Activated CD4-positive, alpha-beta memory T cell treated with anti-CD3 and anti-CD28 coated beads for 36 hours (primary cell): ENCODE measurements at regions not wholly inside any gene's neighbourhood (a gene's known extent, or its start where the extent isn't known, plus 50 kb on each side); places are given as distances from the start of the nearest gene placed in this dataset.

Experiments used
- CTCF ChIA-PET: fragments of 350-600 bp; sonication (Branson Sonifier 250); formaldehyde crosslinking; loops from one replicate; lab custom pipeline; 2021; ENCODE audit warnings: antibody characterized with exemption, inconsistent platforms; lab: Charles Lee
- POLR2A ChIA-PET: fragments of 350-600 bp; sonication (Branson Sonifier 250); formaldehyde crosslinking; loops from one replicate; lab custom pipeline; 2021; ENCODE audit warnings: antibody characterized with exemption; lab: Charles Lee
- DNase-seq: peaks from one replicate; pipeline ENCODE4 v3.0.0-alpha.2; 2020
- H3K27ac Mint-ChIP-seq: one replicate; pipeline ENCODE4 v1.8.0; 2021; ENCODE audit warnings: mixed read lengths
- H3K27me3 Mint-ChIP-seq: one replicate; pipeline ENCODE4 v1.8.0; 2021; ENCODE audit warnings: mixed read lengths
- H3K36me3 Mint-ChIP-seq: one replicate; pipeline ENCODE4 v1.8.0; 2021; ENCODE audit warnings: mixed read lengths
- H3K4me1 Mint-ChIP-seq: one replicate; pipeline ENCODE4 v1.8.0; 2021; ENCODE audit warnings: low read depth, mixed read lengths
- H3K4me3 Mint-ChIP-seq: one replicate; pipeline ENCODE4 v1.8.0; 2021; ENCODE audit warnings: mild to moderate bottlenecking, mixed read lengths
- H3K9me3 Mint-ChIP-seq: one replicate; pipeline ENCODE4 v1.8.0; 2021; ENCODE audit warnings: mixed read lengths
- intact Hi-C: fragments of 100-400 bp; cut with micrococcal nuclease; formaldehyde crosslinking; loops from one replicate; pipeline ENCODE4 v1.15.1; 2023

DNA sequence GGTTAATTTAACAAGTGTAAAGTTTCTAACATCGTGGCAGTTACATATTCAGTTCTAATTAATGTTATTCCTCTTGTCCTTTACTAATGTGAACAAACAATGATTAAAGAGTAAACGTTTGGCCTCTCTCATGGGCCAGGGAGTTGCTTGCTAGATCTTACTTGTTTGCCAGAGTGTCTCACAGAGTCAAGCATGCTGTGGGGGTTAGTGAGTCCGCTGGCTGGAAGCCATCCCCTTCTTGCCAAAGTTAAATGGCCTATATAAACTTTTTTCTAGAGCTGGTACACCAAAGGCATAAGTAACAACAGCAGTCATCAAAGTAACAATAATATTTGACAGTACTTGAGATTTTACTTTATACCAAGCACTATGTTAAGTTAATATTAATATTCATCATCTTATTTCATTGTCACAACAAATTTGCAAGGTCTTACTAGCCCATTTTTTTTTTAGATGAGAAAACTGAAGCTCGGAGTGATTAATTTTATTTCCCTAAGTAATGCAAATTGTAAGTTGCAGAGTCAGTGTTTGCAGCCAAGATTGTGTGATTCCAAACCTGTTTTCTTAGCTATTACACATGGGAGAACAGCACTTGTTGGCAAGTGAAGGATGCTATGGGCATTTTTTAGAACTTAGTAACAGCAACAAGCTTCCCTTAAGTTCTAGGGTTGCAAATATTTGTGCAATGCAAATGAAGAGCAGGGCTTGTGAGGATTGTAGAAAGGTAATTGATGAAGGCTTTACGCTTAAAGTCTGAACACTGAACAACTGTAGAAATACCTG, 224.5 kb downstream of the RFPL4B start:
- Mint-ChIP-seq H3K9me3 (no peaks in the 10 kb centered on the region), H3K4me3 (no peak overlapping the region), H3K4me1 (no peaks in the 10 kb centered on the region), H3K27ac (no peak overlapping the region), H3K36me3 (no peaks in the 10 kb centered on the region), H3K27me3 (no peaks in the 10 kb centered on the region)
- intact Hi-C loops = no loop called here
- DNase-seq = no peak
- POLR2A ChIA-PET = no interaction called here
- CTCF ChIA-PET = no interaction called here

DNA sequence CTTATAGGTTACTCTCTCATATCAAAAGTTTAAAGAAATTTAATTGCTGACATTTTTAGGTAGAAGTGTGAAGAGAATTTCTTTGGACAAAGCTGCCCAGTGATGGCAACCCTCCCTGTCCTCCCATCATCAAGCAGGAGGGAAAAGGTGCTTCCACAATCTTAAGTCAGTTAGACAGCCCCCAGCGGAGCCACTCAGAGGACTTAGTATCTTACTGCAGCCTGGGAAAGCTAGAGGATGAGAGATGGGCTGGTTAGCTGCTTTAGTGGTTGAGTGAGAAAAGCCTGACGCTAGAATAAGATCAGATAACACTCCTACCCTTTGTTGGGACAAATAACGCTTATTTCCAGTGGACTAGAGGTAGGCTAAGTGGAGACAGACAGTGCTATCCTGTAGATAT, 227.1 kb downstream of the RFPL4B start:
- no peak for DNase-seq
- ChIA-PET CTCF (no interaction called here), POLR2A (no interaction called here)
- Mint-ChIP-seq H3K27ac (no peak overlapping the region), H3K4me1 (no peaks in the 10 kb centered on the region), H3K9me3 (no peaks in the 10 kb centered on the region), H3K4me3 (no peak overlapping the region), H3K27me3 (no peaks in the 10 kb centered on the region), H3K36me3 (no peaks in the 10 kb centered on the region)
- intact Hi-C loops = no loop called here

DNA sequence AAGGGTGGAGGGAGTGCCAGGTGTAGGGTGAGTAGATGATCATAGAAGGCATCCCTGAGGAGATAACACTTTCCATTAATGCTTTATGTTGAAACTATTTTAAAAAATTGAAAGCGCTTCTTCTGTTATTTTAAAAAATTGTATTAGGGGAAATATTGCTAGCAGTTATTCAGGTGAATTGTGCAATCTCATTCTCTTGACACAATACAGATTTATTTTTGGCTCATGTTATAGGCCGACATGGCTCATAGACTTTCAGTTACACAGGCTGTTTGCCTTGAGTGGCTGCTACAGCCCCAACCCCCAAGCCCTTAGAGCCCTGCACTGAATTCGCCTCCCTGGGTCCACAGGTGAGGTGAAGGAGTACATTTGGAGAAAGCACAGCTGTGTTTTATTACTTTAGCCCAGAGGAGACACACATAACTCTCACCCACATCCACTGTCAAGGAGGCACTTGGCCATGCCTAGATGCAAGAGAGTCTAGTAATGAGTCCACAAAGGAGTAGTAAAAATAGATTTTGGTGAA, 228.2 kb downstream of the RFPL4B start:
- POLR2A ChIA-PET = no interaction called here
- Mint-ChIP-seq H3K27ac (no peak overlapping the region), H3K27me3 (no peaks in the 10 kb centered on the region)

DNA sequence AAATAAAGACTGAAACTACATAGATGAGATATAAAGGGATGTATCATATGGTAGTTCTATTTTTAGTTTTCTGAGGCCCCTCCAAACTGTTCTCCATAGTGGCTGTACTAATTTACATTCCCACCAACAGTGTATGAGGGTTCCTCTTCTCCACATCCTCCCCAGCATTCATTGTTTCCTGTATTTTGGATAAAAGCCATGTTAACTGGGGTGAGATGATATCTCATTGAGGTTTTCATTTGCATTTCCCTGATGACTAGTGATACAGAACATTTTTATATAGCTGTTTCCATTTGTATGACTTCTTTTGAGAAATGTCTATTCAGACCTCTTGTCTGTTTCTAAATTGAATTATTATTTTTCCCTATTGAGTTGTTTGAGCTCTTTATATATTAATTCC, 229.3 kb downstream of the RFPL4B start:
- no peaks in the 10 kb centered on the region for H3K9me3 Mint-ChIP-seq
- no peaks in the 10 kb centered on the region for H3K27me3 Mint-ChIP-seq
- POLR2A ChIA-PET = no interaction called here
- H3K4me1 Mint-ChIP-seq = no peaks in the 10 kb centered on the region
- H3K36me3 Mint-ChIP-seq = no peaks in the 10 kb centered on the region
- intact Hi-C loops = no loop called here
- no peak overlapping the region for H3K27ac Mint-ChIP-seq
- CTCF ChIA-PET = no interaction called here
- no peak overlapping the region for H3K4me3 Mint-ChIP-seq
- DNase-seq = no peak

More for the DNA sequence above, 228.2 kb downstream of the RFPL4B start:
- Mint-ChIP-seq H3K9me3 (no peaks in the 10 kb centered on the region), H3K36me3 (no peaks in the 10 kb centered on the region), H3K4me3 (no peak overlapping the region), H3K4me1 (no peaks in the 10 kb centered on the region)
- no peak for DNase-seq
- intact Hi-C loops = no loop called here
- CTCF ChIA-PET = no interaction called here

DNA sequence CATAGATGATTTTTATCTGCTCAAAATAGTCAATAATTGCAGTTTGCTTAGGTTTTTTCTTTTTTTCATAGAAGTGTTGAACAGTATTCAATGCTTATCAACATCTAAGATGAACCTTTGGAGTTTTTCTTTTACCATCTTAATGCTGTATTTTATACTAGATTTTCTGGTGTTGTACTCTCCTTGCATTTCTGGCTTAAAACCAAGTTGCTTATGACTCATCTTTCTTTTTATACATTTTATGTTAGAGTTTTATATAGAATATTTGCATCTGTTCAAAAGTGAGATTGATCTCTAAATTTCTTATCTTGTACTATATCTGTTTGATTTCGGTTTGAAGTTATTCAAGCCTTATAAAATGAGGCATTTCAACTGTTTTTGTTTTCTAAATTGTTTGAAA, 232.5 kb downstream of the RFPL4B start:
- POLR2A ChIA-PET = no interaction called here

DNA sequence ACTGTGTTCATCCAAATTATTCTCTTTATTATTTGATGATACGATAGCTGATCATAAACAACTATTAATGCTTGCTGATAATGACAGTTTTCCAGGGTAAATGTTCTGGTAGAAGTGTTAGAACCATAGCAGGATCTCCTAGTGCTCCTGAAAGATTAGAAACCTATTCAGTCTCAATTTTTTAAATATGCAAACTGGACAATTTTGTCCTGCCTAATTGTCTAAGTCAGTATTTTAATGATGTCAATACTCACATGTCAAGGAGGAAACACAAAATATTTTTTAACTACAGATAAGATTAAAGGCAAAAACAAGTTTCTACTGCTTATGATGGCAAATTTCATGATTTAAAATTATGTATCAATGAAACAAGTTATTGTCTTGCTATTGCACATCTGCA, 233.9 kb downstream of the RFPL4B start:
- CTCF ChIA-PET = no interaction called here
- intact Hi-C loops = no loop called here

More for the DNA sequence above, 232.5 kb downstream of the RFPL4B start:
- Mint-ChIP-seq H3K27ac (no peak overlapping the region), H3K27me3 (no peaks in the 10 kb centered on the region), H3K4me3 (no peak overlapping the region), H3K9me3 (no peaks in the 10 kb centered on the region), H3K4me1 (no peaks in the 10 kb centered on the region), H3K36me3 (no peaks in the 10 kb centered on the region)
- intact Hi-C loops = no loop called here
- DNase-seq = no peak
- CTCF ChIA-PET = interaction anchor here (0.7 kb wide), 1 partner anchor 1035 kb away, joined by 3 read pairs; no protein-coding TSS in a partner anchor

DNA sequence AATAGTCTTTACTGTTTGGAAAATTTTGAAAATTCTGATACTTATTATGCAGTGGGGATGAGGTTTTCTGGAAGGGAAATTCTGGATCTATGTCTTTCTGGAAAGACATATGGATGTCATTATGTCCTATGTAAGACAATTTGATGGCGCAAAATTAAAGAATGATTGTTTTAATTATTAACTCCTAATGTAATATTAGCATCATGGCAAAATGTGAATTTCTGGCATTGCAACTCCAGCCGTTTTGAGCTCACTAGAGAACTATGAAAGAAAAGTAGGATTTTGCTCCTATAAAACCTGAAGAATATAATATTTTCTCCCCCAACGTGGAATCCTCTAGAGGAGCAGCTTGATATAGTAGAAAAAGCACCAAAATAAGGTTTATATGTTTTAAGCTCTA, 243.2 kb downstream of the RFPL4B start:
- no peaks in the 10 kb centered on the region for H3K27me3 Mint-ChIP-seq
- peaks cover 6% of the 10 kb centered on the region for H3K9me3 Mint-ChIP-seq
- no peak overlapping the region for H3K27ac Mint-ChIP-seq
- intact Hi-C loops = no loop called here
- no peak overlapping the region for H3K4me3 Mint-ChIP-seq
- POLR2A ChIA-PET = no interaction called here
- CTCF ChIA-PET = no interaction called here
- DNase-seq = no peak
- H3K36me3 Mint-ChIP-seq = no peaks in the 10 kb centered on the region
- H3K4me1 Mint-ChIP-seq = no peaks in the 10 kb centered on the region

More for the DNA sequence above, 233.9 kb downstream of the RFPL4B start:
- Mint-ChIP-seq H3K27ac (no peak overlapping the region), H3K4me1 (no peaks in the 10 kb centered on the region), H3K27me3 (no peaks in the 10 kb centered on the region), H3K4me3 (no peak overlapping the region), H3K36me3 (no peaks in the 10 kb centered on the region), H3K9me3 (peaks cover 3% of the 10 kb centered on the region)
- POLR2A ChIA-PET = no interaction called here
- DNase-seq = no peak

- ChIA-PET CTCF (no interaction called here), POLR2A (no interaction called here)
- H3K27ac Mint-ChIP-seq = no peak overlapping the region
- H3K4me3 Mint-ChIP-seq = no peak overlapping the region
- H3K4me1 Mint-ChIP-seq = no peaks in the 10 kb centered on the region
- H3K36me3 Mint-ChIP-seq = no peaks in the 10 kb centered on the region
- no peak for DNase-seq
- H3K27me3 Mint-ChIP-seq = no peaks in the 10 kb centered on the region
- peaks cover 7% of the 10 kb centered on the region for H3K9me3 Mint-ChIP-seq
- intact Hi-C loops = no loop called here
Observed at GRCh38 chr6:112591329-112591728, 244.2 kb downstream of the RFPL4B start.

- Mint-ChIP-seq H3K27ac (no peak overlapping the region), H3K4me3 (no peak overlapping the region), H3K4me1 (no peaks in the 10 kb centered on the region), H3K9me3 (peaks cover 7% of the 10 kb centered on the region), H3K36me3 (no peaks in the 10 kb centered on the region), H3K27me3 (no peaks in the 10 kb centered on the region)
- ChIA-PET POLR2A (no interaction called here), CTCF (no interaction called here)
- no peak for DNase-seq
- intact Hi-C loops = no loop called here
Observed at GRCh38 chr6:112592159-112592558, 245.0 kb downstream of the RFPL4B start.

DNA sequence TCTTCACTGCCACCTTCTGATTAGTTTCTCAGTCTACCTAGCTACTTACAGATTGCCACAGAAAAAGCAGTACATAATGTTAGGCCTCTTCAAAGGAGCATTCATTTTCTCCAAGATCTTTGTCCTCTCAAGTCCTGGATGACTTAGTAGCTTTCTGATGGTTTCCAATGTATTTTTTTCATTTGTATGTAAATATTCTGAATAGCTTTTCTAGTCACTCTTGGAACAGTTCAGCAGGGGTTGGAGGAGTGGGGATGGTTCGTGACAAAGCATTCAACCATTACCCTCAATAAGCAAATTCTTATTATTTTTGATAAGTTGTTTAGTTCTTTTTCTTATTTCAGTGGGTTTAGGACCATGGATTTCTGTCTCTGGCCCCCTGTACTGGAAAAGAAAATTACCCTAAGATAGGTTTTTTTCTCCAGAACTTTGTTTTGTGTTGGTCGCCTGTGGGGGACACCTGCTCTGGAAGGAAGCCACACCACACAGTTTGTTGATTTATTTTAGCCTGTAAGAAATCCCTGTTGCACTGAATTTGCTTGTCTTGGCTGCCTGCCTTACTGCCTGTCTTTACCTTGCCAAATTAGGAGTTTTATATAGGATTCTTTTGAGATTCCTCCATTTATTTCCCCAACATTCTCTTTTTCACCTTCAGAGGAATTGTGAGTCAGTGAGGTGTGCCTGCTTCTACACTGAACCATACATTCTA, 247.9 kb downstream of the RFPL4B start:
- H3K4me3 Mint-ChIP-seq = no peak overlapping the region
- H3K4me1 Mint-ChIP-seq = no peaks in the 10 kb centered on the region
- no peaks in the 10 kb centered on the region for H3K36me3 Mint-ChIP-seq
- CTCF ChIA-PET = no interaction called here
- no peak for DNase-seq
- H3K9me3 Mint-ChIP-seq = peaks cover 7% of the 10 kb centered on the region
- H3K27me3 Mint-ChIP-seq = no peaks in the 10 kb centered on the region
- intact Hi-C loops = no loop called here
- H3K27ac Mint-ChIP-seq = no peak overlapping the region
- POLR2A ChIA-PET = no interaction called here

DNA sequence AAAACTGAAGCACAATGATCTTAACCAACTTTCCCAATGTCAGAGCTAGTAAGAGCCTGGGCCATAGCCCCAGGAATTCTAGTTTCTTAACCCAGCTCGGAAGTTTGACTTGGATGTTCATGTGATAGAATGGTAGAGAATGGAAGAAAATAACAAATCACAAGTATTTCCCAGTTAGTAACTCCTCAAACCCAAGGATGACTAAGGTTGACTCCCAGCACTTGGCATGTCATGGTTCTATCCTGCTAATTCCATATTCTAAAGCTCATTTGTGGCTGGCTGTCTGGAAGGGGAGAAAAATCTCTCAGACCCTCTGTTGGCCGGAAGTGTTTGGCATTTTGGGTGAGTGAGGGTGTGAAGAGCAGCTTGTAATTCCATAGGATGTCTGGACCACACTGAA, 248.7 kb downstream of the RFPL4B start:
- intact Hi-C loops = no loop called here
- CTCF ChIA-PET = no interaction called here
- no peaks in the 10 kb centered on the region for H3K27me3 Mint-ChIP-seq
- H3K4me1 Mint-ChIP-seq = no peaks in the 10 kb centered on the region
- H3K9me3 Mint-ChIP-seq = peaks cover 7% of the 10 kb centered on the region
- no peak overlapping the region for H3K27ac Mint-ChIP-seq
- H3K36me3 Mint-ChIP-seq = no peaks in the 10 kb centered on the region
- POLR2A ChIA-PET = no interaction called here
- H3K4me3 Mint-ChIP-seq = no peak overlapping the region
- no peak for DNase-seq

DNA sequence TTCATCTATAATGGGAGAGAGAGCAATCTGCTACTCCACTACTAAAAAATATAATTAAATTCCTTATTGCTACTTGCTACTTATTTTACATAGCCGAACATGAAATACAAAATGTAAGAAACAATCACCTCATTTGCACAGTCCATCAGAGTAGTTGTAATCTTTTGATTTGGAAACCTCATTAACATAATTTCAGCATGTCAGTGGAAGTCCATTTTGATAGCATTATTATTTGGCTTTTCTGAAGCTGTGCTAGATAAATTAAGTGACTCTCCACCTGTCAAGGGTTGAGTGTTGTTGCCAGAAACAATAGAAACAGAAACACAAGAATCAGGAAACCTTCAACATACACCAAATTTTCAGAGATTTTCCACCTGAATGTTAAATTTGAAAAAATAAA, 250.0 kb downstream of the RFPL4B start:
- no peaks in the 10 kb centered on the region for H3K27me3 Mint-ChIP-seq
- H3K27ac Mint-ChIP-seq = no peak overlapping the region
- H3K4me3 Mint-ChIP-seq = no peak overlapping the region
- CTCF ChIA-PET = no interaction called here
- no peak for DNase-seq
- no peaks in the 10 kb centered on the region for H3K36me3 Mint-ChIP-seq
- intact Hi-C loops = no loop called here
- POLR2A ChIA-PET = no interaction called here
- H3K9me3 Mint-ChIP-seq = peaks cover 7% of the 10 kb centered on the region
- H3K4me1 Mint-ChIP-seq = no peaks in the 10 kb centered on the region
